Panc1 (cell line): ENCODE measurements at regions not wholly inside any gene's neighbourhood (a gene's known extent, or its start where the extent isn't known, plus 50 kb on each side); places are given as distances from the start of the nearest gene placed in this dataset.

Source experiments
- POLR2AphosphoS5 ChIP-seq: IDR thresholded peaks from 2 replicates; pipeline ENCODE4 v1.6.1; 2012; ENCODE audit warnings: mild to moderate bottlenecking, low read depth, low read length, moderate library complexity
- TF ChIP-seq, protein P1 (sequence below): fragments of 450-650 bp; IDR thresholded peaks from 2 replicates; pipeline ENCODE4 v1.5.1; 2017; ENCODE audit warnings: mild to moderate bottlenecking
- TF ChIP-seq, protein P2 (sequence below), 2 experiments: IDR thresholded peaks; 2 replicates each; pipeline ENCODE4 v1.6.1; 2011 to 2012; ENCODE audit warnings: low read depth in 2 of 2, control low read depth in 1 of 2, low read length in 1 of 2, mild to moderate bottlenecking in 1 of 2, moderate library complexity in 1 of 2; ENCODE audit not compliant: insufficient read depth in 1 of 2

DNA sequence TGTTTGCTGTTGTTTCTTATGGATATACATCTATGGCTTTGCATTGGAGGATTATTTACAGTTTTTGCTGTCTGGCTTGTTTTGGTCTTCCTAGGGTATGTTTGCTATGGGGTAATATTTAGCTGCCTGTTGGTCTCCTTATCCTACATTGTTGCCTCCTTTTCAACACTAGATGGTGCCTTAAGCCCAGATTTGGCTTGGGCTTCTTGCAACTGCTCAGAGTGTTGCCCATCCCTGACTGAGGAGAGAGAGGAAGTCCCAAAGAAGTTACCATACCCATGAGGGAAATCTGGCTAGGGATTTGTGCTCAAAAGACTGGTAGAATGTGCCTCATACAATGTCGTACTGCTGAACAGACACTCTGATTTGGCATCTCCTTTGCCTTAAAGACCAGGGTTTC is 94.6 kb upstream of the MUCL1 start:
- TF ChIP-seq, protein P1, sequence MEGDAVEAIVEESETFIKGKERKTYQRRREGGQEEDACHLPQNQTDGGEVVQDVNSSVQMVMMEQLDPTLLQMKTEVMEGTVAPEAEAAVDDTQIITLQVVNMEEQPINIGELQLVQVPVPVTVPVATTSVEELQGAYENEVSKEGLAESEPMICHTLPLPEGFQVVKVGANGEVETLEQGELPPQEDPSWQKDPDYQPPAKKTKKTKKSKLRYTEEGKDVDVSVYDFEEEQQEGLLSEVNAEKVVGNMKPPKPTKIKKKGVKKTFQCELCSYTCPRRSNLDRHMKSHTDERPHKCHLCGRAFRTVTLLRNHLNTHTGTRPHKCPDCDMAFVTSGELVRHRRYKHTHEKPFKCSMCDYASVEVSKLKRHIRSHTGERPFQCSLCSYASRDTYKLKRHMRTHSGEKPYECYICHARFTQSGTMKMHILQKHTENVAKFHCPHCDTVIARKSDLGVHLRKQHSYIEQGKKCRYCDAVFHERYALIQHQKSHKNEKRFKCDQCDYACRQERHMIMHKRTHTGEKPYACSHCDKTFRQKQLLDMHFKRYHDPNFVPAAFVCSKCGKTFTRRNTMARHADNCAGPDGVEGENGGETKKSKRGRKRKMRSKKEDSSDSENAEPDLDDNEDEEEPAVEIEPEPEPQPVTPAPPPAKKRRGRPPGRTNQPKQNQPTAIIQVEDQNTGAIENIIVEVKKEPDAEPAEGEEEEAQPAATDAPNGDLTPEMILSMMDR: peak; percentile 67
- TF ChIP-seq, protein P2, sequence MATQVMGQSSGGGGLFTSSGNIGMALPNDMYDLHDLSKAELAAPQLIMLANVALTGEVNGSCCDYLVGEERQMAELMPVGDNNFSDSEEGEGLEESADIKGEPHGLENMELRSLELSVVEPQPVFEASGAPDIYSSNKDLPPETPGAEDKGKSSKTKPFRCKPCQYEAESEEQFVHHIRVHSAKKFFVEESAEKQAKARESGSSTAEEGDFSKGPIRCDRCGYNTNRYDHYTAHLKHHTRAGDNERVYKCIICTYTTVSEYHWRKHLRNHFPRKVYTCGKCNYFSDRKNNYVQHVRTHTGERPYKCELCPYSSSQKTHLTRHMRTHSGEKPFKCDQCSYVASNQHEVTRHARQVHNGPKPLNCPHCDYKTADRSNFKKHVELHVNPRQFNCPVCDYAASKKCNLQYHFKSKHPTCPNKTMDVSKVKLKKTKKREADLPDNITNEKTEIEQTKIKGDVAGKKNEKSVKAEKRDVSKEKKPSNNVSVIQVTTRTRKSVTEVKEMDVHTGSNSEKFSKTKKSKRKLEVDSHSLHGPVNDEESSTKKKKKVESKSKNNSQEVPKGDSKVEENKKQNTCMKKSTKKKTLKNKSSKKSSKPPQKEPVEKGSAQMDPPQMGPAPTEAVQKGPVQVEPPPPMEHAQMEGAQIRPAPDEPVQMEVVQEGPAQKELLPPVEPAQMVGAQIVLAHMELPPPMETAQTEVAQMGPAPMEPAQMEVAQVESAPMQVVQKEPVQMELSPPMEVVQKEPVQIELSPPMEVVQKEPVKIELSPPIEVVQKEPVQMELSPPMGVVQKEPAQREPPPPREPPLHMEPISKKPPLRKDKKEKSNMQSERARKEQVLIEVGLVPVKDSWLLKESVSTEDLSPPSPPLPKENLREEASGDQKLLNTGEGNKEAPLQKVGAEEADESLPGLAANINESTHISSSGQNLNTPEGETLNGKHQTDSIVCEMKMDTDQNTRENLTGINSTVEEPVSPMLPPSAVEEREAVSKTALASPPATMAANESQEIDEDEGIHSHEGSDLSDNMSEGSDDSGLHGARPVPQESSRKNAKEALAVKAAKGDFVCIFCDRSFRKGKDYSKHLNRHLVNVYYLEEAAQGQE (IDR thresholded peaks at IDR 0.05; ENCODE audit: insufficient read depth in 1 of 2, low read depth in 2 of 2, low read length in 1 of 2): no peak
- TF ChIP-seq POLR2AphosphoS5: no peak
